Tibial nerve (tissue), 4 donors: ENCODE measurements at regions not wholly inside any gene's neighbourhood (a gene's known extent, or its start where the extent isn't known, plus 50 kb on each side); places are given as distances from the start of the nearest gene placed in this dataset.

Source experiments
- DNase-seq, 2 donors: peaks; one replicate each; pipeline ENCODE4 v3.0.0-alpha.2; 2019; ENCODE audit warnings: low spot score in 2 of 2
- H3K27ac ChIP-seq, 4 donors: fragments of 200-600 bp; sonication (generic) in 3 of 4; one replicate each; pipeline ENCODE4 v1.5.1; 2017 to 2019; ENCODE audit warnings: mild to moderate bottlenecking in 1 of 4
- H3K27me3 ChIP-seq, 2 donors: fragments of 200-600 bp; sonication (generic) in 1 of 2; one replicate each; pipeline versions ENCODE4 v1.5.1 to v1.6.0; 2017 to 2019
- H3K36me3 ChIP-seq, 3 donors: fragments of 200-600 bp; sonication (generic); one replicate each; pipeline ENCODE4 v1.5.1; 2018 to 2019
- H3K4me1 ChIP-seq, 4 donors: fragments of 200-600 bp; sonication (generic) in 3 of 4; one replicate each; pipeline ENCODE4 v1.5.1; 2017 to 2019
- H3K4me3 ChIP-seq, 4 donors: fragments of 200-600 bp; sonication (generic) in 3 of 4; one replicate each; pipeline ENCODE4 v1.5.1; 2017 to 2019; ENCODE audit warnings: mild to moderate bottlenecking in 1 of 4, moderate library complexity in 1 of 4
- H3K9me3 ChIP-seq, 4 donors: fragments of 200-600 bp; sonication (generic) in 3 of 4; one replicate each; pipeline ENCODE4 v1.5.1; 2017 to 2019
- CTCF ChIP-seq, 5 experiments: fragments of 200-600 bp in 3 of 5; fragments of 450-650 bp in 2 of 5; sonication (generic) in 3 of 5; IDR thresholded peaks; one replicate each; pipeline ENCODE4 v1.5.1; 2016 to 2019; ENCODE audit warnings: antibody characterized with exemption in 5 of 5, mild to moderate bottlenecking in 3 of 5, moderate library complexity in 2 of 5
- EP300 ChIP-seq, 2 donors: sonication (generic); formaldehyde crosslinking; IDR thresholded peaks; one replicate each; pipeline ENCODE4 v1.6.1; 2017; ENCODE audit warnings: antibody characterized with exemption in 2 of 2, mild to moderate bottlenecking in 1 of 2
- POLR2A ChIP-seq, 2 donors: fragments of 450-650 bp; IDR thresholded peaks; one replicate each; pipeline ENCODE4 v1.6.1; 2017; ENCODE audit warnings: antibody characterized with exemption in 2 of 2, mild to moderate bottlenecking in 2 of 2, moderate library complexity in 2 of 2
- WGBS, 2 donors: methylation state at CpG; one replicate each; pipeline ENCODE4 v1.1.5; 2018; 5-methylcytosine and 5-hydroxymethylcytosine counted together

GRCh38 chr9:107142896-107143603 lies 140.0 kb upstream of the RAD23B start:
- H3K36me3 ChIP-seq = no peaks in the 10 kb centered on the region
- WGBS, 2 donors = 57 to 61% methylated on average over 5 of the region's 5 CpGs
- H3K4me1 ChIP-seq = peaks cover 0 to 14% (median 8%) of the 10 kb centered on the region in 4 donors
- no peak overlapping the region for H3K4me3 ChIP-seq
- no peaks in the 10 kb centered on the region for H3K9me3 ChIP-seq
- no peak for TF ChIP-seq CTCF (IDR thresholded peaks at IDR 0.05)
- no peaks in the 10 kb centered on the region for H3K27me3 ChIP-seq
- H3K27ac ChIP-seq = no peak overlapping the region
- no peak for DNase-seq

GRCh38 chr9:107144475-107144874 lies 138.6 kb upstream of the RAD23B start:
- no peak for TF ChIP-seq POLR2A (IDR thresholded peaks at IDR 0.05)
- no peak for TF ChIP-seq CTCF (IDR thresholded peaks at IDR 0.05)
- TF ChIP-seq EP300 (IDR thresholded peaks at IDR 0.05) = no peak
- Histone ChIP-seq H3K27me3 (no peaks in the 10 kb centered on the region), H3K9me3 (no peaks in the 10 kb centered on the region), H3K4me1 (peaks cover 0 to 10% (median 5%) of the 10 kb centered on the region in 4 donors), H3K27ac (no peak overlapping the region), H3K36me3 (no peaks in the 10 kb centered on the region), H3K4me3 (no peak overlapping the region)
- no peak for DNase-seq
- 64 to 100% methylated on average over 1 of the region's 1 CpG for WGBS, 2 donors

GRCh38 chr9:107147134-107147533 lies 135.9 kb upstream of the RAD23B start:
- no peak for DNase-seq
- 41 to 42% methylated on average over 2 of the region's 2 CpGs for WGBS, 2 donors
- H3K4me3 ChIP-seq = no peak overlapping the region

GRCh38 chr9:107148216-107148615 lies 134.9 kb upstream of the RAD23B start:
- WGBS, 2 donors = 71 to 90% methylated on average over 2 of the region's 2 CpGs
- Histone ChIP-seq H3K27me3 (no peaks in the 10 kb centered on the region), H3K9me3 (peaks cover 0 to 7% (median 0%) of the 10 kb centered on the region in 4 donors), H3K4me3 (no peak overlapping the region), H3K27ac (no peak overlapping the region), H3K36me3 (no peaks in the 10 kb centered on the region), H3K4me1 (peaks cover 0 to 1% (median under 1%) of the 10 kb centered on the region in 4 donors)
- DNase-seq = no peak
- TF ChIP-seq CTCF (IDR thresholded peaks at IDR 0.05) (no peak), EP300 (IDR thresholded peaks at IDR 0.05) (no peak), POLR2A (IDR thresholded peaks at IDR 0.05) (no peak)

More at GRCh38 chr9:107147134-107147533, 135.9 kb upstream of the RAD23B start:
- Histone ChIP-seq H3K27ac (no peak overlapping the region), H3K4me1 (peaks cover 0 to 10% (median 5%) of the 10 kb centered on the region in 4 donors), H3K9me3 (peaks cover 0 to 7% (median 0%) of the 10 kb centered on the region in 4 donors), H3K27me3 (no peaks in the 10 kb centered on the region), H3K36me3 (no peaks in the 10 kb centered on the region)
- TF ChIP-seq POLR2A (IDR thresholded peaks at IDR 0.05) = no peak
- no peak for TF ChIP-seq CTCF (IDR thresholded peaks at IDR 0.05)
- TF ChIP-seq EP300 (IDR thresholded peaks at IDR 0.05) = no peak

GRCh38 chr9:107149756-107150155 lies 133.3 kb upstream of the RAD23B start:
- DNase-seq = no peak
- TF ChIP-seq CTCF (IDR thresholded peaks at IDR 0.05) (no peak), EP300 (IDR thresholded peaks at IDR 0.05) (no peak), POLR2A (IDR thresholded peaks at IDR 0.05) (no peak)
- WGBS, 2 donors = 80 to 83% methylated on average over 2 of the region's 2 CpGs
- Histone ChIP-seq H3K27ac (no peak overlapping the region), H3K4me3 (no peak overlapping the region), H3K4me1 (no peaks in the 10 kb centered on the region), H3K9me3 (peaks cover 0 to 7% (median 0%) of the 10 kb centered on the region in 4 donors), H3K27me3 (no peaks in the 10 kb centered on the region), H3K36me3 (no peaks in the 10 kb centered on the region)
